Activated CD4-positive, alpha-beta T cell treated with anti-CD3 and anti-CD28 coated beads, Interleukin-2, amount 50 U/mL, for 24 hours (primary cell): ENCODE measurements at regions not wholly inside any gene's neighbourhood (a gene's known extent, or its start where the extent isn't known, plus 50 kb on each side); places are given as distances from the start of the nearest gene placed in this dataset.

Experiments
- DNase-seq, 2 donors: peaks; one replicate each; pipeline ENCODE4 v3.0.0-alpha.2; 2020; ENCODE audit warnings: low read depth in 1 of 2, low spot score in 1 of 2

GRCh38 chr17:51540151-51540550 is 279.8 kb downstream of the UTP18 start:
- no peak for DNase-seq

DNA sequence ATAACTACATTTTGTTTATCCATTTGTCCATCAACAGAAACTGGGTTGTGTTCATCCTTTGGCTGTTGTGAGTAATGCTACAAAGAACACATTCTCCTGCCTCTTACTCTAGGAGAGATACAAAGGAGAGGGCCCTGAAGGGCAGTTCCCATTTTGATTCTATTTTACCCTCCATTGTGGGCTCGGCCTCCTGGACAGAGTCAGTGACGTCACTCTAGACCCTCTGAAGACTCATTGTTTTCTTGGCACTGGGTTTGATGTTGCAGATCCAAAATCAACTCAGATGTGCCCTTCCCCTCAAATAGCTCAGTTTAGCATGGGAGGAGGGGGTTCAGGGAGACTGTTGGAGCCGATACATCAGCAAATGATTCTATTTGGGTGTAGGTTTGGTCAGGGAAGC is 280.9 kb downstream of the UTP18 start:
- DNase-seq: no peak

GRCh38 chr17:51546114-51546513 is 285.8 kb downstream of the UTP18 start:
- DNase-seq: no peak

DNA sequence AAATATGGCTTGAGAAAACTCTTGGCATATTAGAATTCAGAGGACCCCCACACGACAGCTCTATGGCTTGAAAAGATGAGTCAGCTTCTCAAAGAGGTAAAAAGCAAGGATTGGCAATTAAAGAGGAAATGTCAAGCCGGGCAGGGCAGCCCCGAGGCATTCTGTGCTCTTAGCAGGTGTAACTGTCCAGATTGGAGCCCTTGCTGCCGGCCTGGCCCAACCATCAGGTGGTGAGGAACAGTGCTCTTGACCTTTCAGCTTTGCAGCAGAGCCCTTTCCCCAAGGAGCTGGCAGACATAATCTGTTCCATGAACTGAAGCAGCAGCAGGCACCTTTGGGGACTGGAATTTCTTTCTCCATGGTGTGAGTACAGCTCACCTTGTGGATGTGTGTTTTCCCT is 287.8 kb downstream of the UTP18 start:
- DNase-seq: no peak

DNA sequence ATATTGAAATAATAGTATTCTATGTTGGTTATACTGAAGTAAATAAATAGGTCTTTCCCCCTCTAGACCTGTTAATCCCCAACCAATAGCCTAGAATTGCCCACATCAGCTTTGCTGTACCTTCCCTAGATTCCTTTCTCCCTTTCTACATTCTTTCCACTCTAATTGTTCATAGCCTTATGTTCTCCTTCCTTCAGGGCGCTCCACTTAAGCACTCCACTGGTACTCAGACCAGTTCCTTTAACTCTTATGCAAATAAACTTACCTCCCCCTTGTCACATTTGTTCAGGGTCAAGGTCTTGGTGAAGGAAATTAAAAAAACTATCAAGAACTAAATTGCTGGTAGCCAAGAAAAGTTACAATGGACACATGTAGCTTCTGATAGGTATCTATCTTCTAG is 294.8 kb downstream of the UTP18 start:
- no peak for DNase-seq

- no peak for DNase-seq
Measured at GRCh38 chr17:51559778-51560177, 299.4 kb downstream of the UTP18 start.

DNA sequence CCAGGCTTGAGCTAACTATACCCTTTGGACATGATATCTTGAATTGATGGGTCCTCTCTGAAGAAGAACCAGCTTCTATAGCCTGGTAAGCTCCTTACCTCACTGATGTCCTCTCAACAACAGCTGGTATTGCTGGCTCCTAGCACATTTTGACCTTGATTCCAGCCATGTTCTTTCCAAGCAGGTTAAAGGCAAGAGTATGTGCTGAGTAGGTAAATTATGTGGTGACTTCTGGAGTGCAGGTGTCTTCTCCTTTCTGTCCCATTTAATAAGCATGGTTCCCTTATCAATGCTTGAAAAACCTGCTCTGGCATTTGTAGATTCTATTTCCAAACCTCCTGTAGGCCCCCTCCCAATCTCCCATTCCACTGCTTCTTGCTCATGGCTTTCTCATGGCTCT is 300.1 kb downstream of the UTP18 start:
- no peak for DNase-seq

GRCh38 chr17:51563961-51564360 is 303.6 kb downstream of the UTP18 start:
- DNase-seq: no peak

- no peak for DNase-seq
Measured at GRCh38 chr17:51572115-51572514, 311.8 kb downstream of the UTP18 start.
